B cell (primary cell): ENCODE measurements at regions not wholly inside any gene's neighbourhood (a gene's known extent, or its start where the extent isn't known, plus 50 kb on each side); places are given as distances from the start of the nearest gene placed in this dataset.

Experiments used
- ATAC-seq: fragments of 200-7000 bp; cut with Tn5 transposase; one replicate; pipeline ENCODE4 v1.10.0; 2021; ENCODE audit warnings: low read depth, mild to moderate bottlenecking, moderate number of reproducible peaks, moderate library complexity
- CTCF ChIA-PET: fragments of 350-600 bp; sonication (Branson Sonifier 250); formaldehyde crosslinking; loops from one replicate; lab custom pipeline; 2021; ENCODE audit warnings: antibody characterized with exemption, inconsistent platforms; lab: Charles Lee
- POLR2A ChIA-PET: fragments of 350-600 bp; sonication (Branson Sonifier 250); formaldehyde crosslinking; loops from one replicate; lab custom pipeline; 2021; ENCODE audit warnings: antibody characterized with exemption; lab: Charles Lee
- DNase-seq: peaks from one replicate; pipeline ENCODE4 v3.0.0; 2013
- H2AFZ ChIP-seq: 2 replicates; pipeline ENCODE4 v1.6.1; 2012; ENCODE audit warnings: mild to moderate bottlenecking, low read depth, low read length; ENCODE audit not compliant: insufficient read depth, poor library complexity, severe bottlenecking
- H3K27ac ChIP-seq, 2 donors: 1 replicate in 1 of 2; 2 replicates in 1 of 2; pipeline ENCODE4 v1.5.1; 2012 to 2013; ENCODE audit warnings: low read length in 2 of 2, mild to moderate bottlenecking in 2 of 2, moderate library complexity in 1 of 2
- H3K27me3 ChIP-seq, 4 experiments: fragments of 200-600 bp in 1 of 4; sonication (generic) in 1 of 4; replicated peaks in 1 of 4; 1 replicate in 2 of 4; 2 replicates in 2 of 4; pipeline versions ENCODE4 v1.6.1 to v1.7.0; 2013 to 2016; ENCODE audit warnings: low read length in 3 of 4, mild to moderate bottlenecking in 2 of 4, mixed read lengths in 1 of 4, moderate library complexity in 1 of 4; ENCODE audit not compliant: insufficient read depth in 4 of 4, control insufficient read depth in 3 of 4; ENCODE audit errors: control extremely low read depth in 1 of 4
- H3K36me3 ChIP-seq, 2 experiments: replicated peaks in 1 of 2; 1 replicate in 1 of 2; 2 replicates in 1 of 2; pipeline versions ENCODE4 v1.6.1 to v1.7.1; 2013; ENCODE audit warnings: low read length in 1 of 2; ENCODE audit not compliant: insufficient read depth in 2 of 2, control insufficient read depth in 1 of 2; ENCODE audit errors: control extremely low read depth in 1 of 2, extremely low read depth in 1 of 2
- H3K4me1 ChIP-seq, 2 donors: fragments of 200-600 bp in 1 of 2; sonication (generic) in 1 of 2; 1 replicate in 1 of 2; 2 replicates in 1 of 2; pipeline versions ENCODE4 v1.5.1 to v1.6.1; 2013 to 2017; ENCODE audit warnings: low read length in 2 of 2; ENCODE audit not compliant: control insufficient read depth in 2 of 2, insufficient read depth in 2 of 2
- H3K4me2 ChIP-seq: replicated peaks from 2 replicates; pipeline ENCODE3; 2012; ENCODE audit warnings: mild to moderate bottlenecking, low read depth, low read length; ENCODE audit not compliant: poor library complexity, severe bottlenecking
- H3K4me3 ChIP-seq, 5 experiments: fragments of 200-600 bp in 1 of 5; sonication (generic) in 1 of 5; 1 replicate in 3 of 5; 2 replicates in 2 of 5; pipeline versions ENCODE4 v1.5.1 to v1.7.0; 2011 to 2016; ENCODE audit warnings: low read length in 4 of 5, mild to moderate bottlenecking in 4 of 5, low read depth in 2 of 5, control low read depth in 1 of 5, moderate library complexity in 1 of 5; ENCODE audit not compliant: insufficient read depth in 1 of 5; ENCODE audit errors: control extremely low read depth in 1 of 5, extremely low read depth in 1 of 5
- H3K79me2 ChIP-seq: fragments of 200-600 bp; sonication (generic); one replicate; pipeline ENCODE4 v1.6.0; 2016; ENCODE audit warnings: low read length; ENCODE audit not compliant: control insufficient read depth, insufficient read depth
- H3K9ac ChIP-seq: fragments of 200-600 bp; sonication (generic); 2 replicates; pipeline ENCODE4 v1.6.1; 2017; ENCODE audit warnings: mild to moderate bottlenecking, low read length, moderate library complexity
- H3K9me3 ChIP-seq, 3 donors: one replicate each; pipeline versions ENCODE4 v1.6.1 to v1.7.1; 2013; ENCODE audit warnings: low read length in 2 of 3; ENCODE audit not compliant: control insufficient read depth in 2 of 3, insufficient read depth in 1 of 3; ENCODE audit errors: control extremely low read depth in 1 of 3
- H4K20me1 ChIP-seq: 2 replicates; pipeline ENCODE4 v1.6.0; 2012; ENCODE audit warnings: mild to moderate bottlenecking, low read length; ENCODE audit not compliant: insufficient read depth, control insufficient read depth, poor library complexity, severe bottlenecking
- H3K27ac Mint-ChIP-seq: one replicate; pipeline ENCODE4 v1.8.0; 2021; ENCODE audit warnings: mixed read lengths
- H3K27me3 Mint-ChIP-seq: one replicate; pipeline ENCODE4 v1.8.0; 2021; ENCODE audit warnings: mixed read lengths
- H3K4me1 Mint-ChIP-seq: one replicate; pipeline ENCODE4 v1.8.0; 2021; ENCODE audit warnings: mixed read lengths
- H3K4me3 Mint-ChIP-seq: one replicate; pipeline ENCODE4 v1.8.0; 2021; ENCODE audit warnings: mixed read lengths
- H3K9me3 Mint-ChIP-seq: one replicate; pipeline ENCODE4 v1.8.0; 2022; ENCODE audit warnings: mixed read lengths; ENCODE audit not compliant: insufficient read depth
- EZH2 ChIP-seq: IDR thresholded peaks from 2 replicates; pipeline ENCODE4 v1.6.1; 2012; ENCODE audit warnings: borderline replicate concordance, low read depth, mild to moderate bottlenecking, moderate library complexity, low read length; ENCODE audit not compliant: insufficient read depth, poor library complexity, severe bottlenecking
- WGBS: methylation state at CpG from one replicate; pipeline ENCODE4 v1.1.5; 2013; ENCODE audit warnings: missing lambda C conversion rate; ENCODE audit not compliant: insufficient coverage; 5-methylcytosine and 5-hydroxymethylcytosine counted together
- intact Hi-C: fragments of 100-400 bp; cut with micrococcal nuclease; formaldehyde crosslinking; loops from one replicate; pipeline ENCODE4 v1.10.0; 2022
- TF ChIP-seq, protein P1 (sequence below): fragments of 200-600 bp; IDR thresholded peaks from one replicate; pipeline ENCODE4 v1.8.0; 2022; ENCODE audit warnings: antibody characterized with exemption, mild to moderate bottlenecking

DNA sequence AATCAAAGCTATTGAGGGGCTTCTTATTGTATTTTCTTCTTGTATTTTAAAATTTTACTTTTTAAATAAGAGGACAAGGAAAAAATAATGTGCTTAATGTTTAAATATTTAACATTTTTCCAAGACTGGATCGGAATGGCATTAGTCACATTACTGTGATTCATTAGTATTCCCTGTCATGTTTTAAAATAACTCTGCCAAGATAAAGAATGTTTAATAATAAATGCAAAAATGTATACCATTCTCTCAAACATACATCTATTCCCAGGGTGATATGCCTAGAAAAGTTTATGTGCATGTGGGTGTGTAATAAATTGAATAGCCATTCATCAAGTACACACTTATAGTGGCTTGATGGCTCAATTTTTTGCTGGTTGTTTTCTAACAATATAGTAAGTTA lies 936.1 kb downstream of the PLOD2 start:
- ChIA-PET POLR2A (no interaction called here), CTCF (no interaction called here)
- H3K79me2 ChIP-seq: no peaks in the 10 kb centered on the region
- TF ChIP-seq, protein P1, sequence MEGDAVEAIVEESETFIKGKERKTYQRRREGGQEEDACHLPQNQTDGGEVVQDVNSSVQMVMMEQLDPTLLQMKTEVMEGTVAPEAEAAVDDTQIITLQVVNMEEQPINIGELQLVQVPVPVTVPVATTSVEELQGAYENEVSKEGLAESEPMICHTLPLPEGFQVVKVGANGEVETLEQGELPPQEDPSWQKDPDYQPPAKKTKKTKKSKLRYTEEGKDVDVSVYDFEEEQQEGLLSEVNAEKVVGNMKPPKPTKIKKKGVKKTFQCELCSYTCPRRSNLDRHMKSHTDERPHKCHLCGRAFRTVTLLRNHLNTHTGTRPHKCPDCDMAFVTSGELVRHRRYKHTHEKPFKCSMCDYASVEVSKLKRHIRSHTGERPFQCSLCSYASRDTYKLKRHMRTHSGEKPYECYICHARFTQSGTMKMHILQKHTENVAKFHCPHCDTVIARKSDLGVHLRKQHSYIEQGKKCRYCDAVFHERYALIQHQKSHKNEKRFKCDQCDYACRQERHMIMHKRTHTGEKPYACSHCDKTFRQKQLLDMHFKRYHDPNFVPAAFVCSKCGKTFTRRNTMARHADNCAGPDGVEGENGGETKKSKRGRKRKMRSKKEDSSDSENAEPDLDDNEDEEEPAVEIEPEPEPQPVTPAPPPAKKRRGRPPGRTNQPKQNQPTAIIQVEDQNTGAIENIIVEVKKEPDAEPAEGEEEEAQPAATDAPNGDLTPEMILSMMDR: no peak
- no peak for TF ChIP-seq EZH2
- DNase-seq (no peak), ATAC-seq (no peak)
- H3K4me2 ChIP-seq: no peak overlapping the region
- no peaks in the 10 kb centered on the region for H3K27me3 ChIP-seq
- no peak overlapping the region for H3K9ac ChIP-seq
- peaks cover 0 to 2% (median 0%) of the 10 kb centered on the region in 3 donors for H3K9me3 ChIP-seq
- no peak overlapping the region for H3K27ac ChIP-seq
- no peak overlapping the region for H2AFZ ChIP-seq
- no peaks in the 10 kb centered on the region for H3K4me1 ChIP-seq
- no peaks in the 10 kb centered on the region for H3K36me3 ChIP-seq
- intact Hi-C loops: no loop called here
- no peaks in the 10 kb centered on the region for H4K20me1 ChIP-seq
- H3K4me1 Mint-ChIP-seq: no peaks in the 10 kb centered on the region
- no peak overlapping the region for H3K4me3 Mint-ChIP-seq
- no peak overlapping the region for H3K27ac Mint-ChIP-seq
- H3K4me3 ChIP-seq: no peak overlapping the region
- H3K27me3 Mint-ChIP-seq: no peaks in the 10 kb centered on the region
- H3K9me3 Mint-ChIP-seq: peaks cover 2% of the 10 kb centered on the region
- no CpG with 5 or more reads among the region's 1 CpG for WGBS

DNA sequence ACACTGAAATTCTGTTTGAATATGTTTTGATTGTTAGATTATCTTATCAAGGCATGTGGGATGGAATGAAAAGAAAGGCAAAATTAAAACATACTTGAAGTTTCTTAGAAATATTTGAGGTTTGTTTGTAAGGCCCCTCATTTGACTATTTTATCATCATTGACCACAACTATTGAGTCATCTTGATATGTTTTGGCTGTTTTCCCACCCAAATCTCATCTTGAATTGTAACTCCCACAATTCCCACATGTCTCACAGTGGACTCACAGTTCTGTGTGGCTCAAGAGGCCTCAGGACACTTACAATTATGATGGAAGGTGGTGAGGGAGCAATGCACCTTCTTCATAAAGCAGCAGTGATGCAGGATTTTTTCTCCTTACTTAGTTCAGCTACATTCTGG lies 917.1 kb downstream of the PLOD2 start:
- Mint-ChIP-seq H3K27me3 (no peaks in the 10 kb centered on the region), H3K27ac (no peak overlapping the region), H3K4me1 (no peaks in the 10 kb centered on the region), H3K4me3 (no peak overlapping the region), H3K9me3 (peaks cover 3% of the 10 kb centered on the region)
- H4K20me1 ChIP-seq: no peaks in the 10 kb centered on the region
- ATAC-seq (no peak), DNase-seq (no peak)
- TF ChIP-seq, protein P1: no peak
- no peak for TF ChIP-seq EZH2
- H3K27me3 ChIP-seq: no peaks in the 10 kb centered on the region
- intact Hi-C loops: no loop called here
- H2AFZ ChIP-seq: no peak overlapping the region
- no peak overlapping the region for H3K9ac ChIP-seq
- POLR2A ChIA-PET: no interaction called here
- no peaks in the 10 kb centered on the region for H3K36me3 ChIP-seq
- no peak overlapping the region for H3K4me3 ChIP-seq
- no peaks in the 10 kb centered on the region for H3K4me1 ChIP-seq
- no peak overlapping the region for H3K27ac ChIP-seq
- H3K79me2 ChIP-seq: no peaks in the 10 kb centered on the region
- CTCF ChIA-PET: no interaction called here
- H3K4me2 ChIP-seq: no peak overlapping the region
- peaks cover 0 to 3% (median 2%) of the 10 kb centered on the region in 3 donors for H3K9me3 ChIP-seq
